K562 (cell line): ENCODE measurements at regions not wholly inside any gene's neighbourhood (a gene's known extent, or its start where the extent isn't known, plus 50 kb on each side); places are given as distances from the start of the nearest gene placed in this dataset.

Source experiments
- ATAC-seq: fragments of 200-7000 bp; cut with Tn5 transposase; 3 replicates; pipeline ENCODE4 v1.9.1; 2020; ENCODE audit warnings: moderate library complexity
- BruUV-seq: library from RNA; stranded (reverse); fragments of 400-500 nt; replicated peaks from 2 replicates; lab custom pipeline; 2021; lab: Mats Ljungman, UMichigan
- CTCF ChIA-PET: fragments of 300-600 bp; formaldehyde crosslinking; extraction: SDS; loops from one replicate; lab custom pipeline; 2021; ENCODE audit warnings: low intra/inter-chr PET ratio; lab: Yijun Ruan, JAX
- POLR2A ChIA-PET: fragments of 300-600, 350-650 bp; sonication (Branson Sonifier 250); formaldehyde crosslinking; extraction: SDS; loops from one replicate; lab custom pipeline; 2021; ENCODE audit warnings: antibody characterized with exemption, inconsistent platforms; lab: Yijun Ruan, JAX
- DNase-seq, 4 experiments: peaks; one replicate each; pipeline versions ENCODE4 v3.0.0 to v3.0.0-alpha.2; 2011 to 2018; ENCODE audit warnings: low spot score in 3 of 4, mixed read lengths in 3 of 4; ENCODE audit errors: extremely low read depth in 1 of 4
- FAIRE-seq: peaks from 2 replicates; lab custom pipeline; 2011; peaks lifted over from hg19 to GRCh38; lab: Jason Lieb, UNC
- H2AFZ ChIP-seq: 2 replicates; pipeline ENCODE4 v1.6.0; 2011; ENCODE audit warnings: low read depth, low read length, control low read depth, inconsistent platforms
- H3K27ac ChIP-seq: fragments of 200-600 bp; 3 replicates; pipeline ENCODE4 v1.8.0; 2011; ENCODE audit warnings: low read depth, mild to moderate bottlenecking, control low read depth, inconsistent platforms, low read length, moderate library complexity, mixed read lengths; ENCODE audit errors: extremely low read depth
- H3K27me3 ChIP-seq, 2 experiments: fragments of 300-600 bp in 1 of 2; 2 replicates in 1 of 2; 3 replicates in 1 of 2; pipeline versions ENCODE4 v1.6.0 to v1.8.0; 2011; ENCODE audit warnings: inconsistent platforms in 2 of 2, low read length in 2 of 2, mild to moderate bottlenecking in 1 of 2, mixed read lengths in 1 of 2, moderate library complexity in 1 of 2; ENCODE audit not compliant: control insufficient read depth in 2 of 2, insufficient read depth in 2 of 2
- H3K36me3 ChIP-seq: fragments of 300-600 bp; 3 replicates; pipeline ENCODE4 v1.8.0; 2011; ENCODE audit warnings: mild to moderate bottlenecking, low read length, inconsistent platforms; ENCODE audit not compliant: control insufficient read depth, insufficient read depth
- H3K4me1 ChIP-seq, 2 experiments: fragments of 200-600 bp in 1 of 2; replicated peaks in 1 of 2; 2 replicates in 1 of 2; 3 replicates in 1 of 2; pipeline versions ENCODE4 v1.5.1 to v1.8.0; 2011; ENCODE audit warnings: inconsistent platforms in 2 of 2, low read length in 2 of 2, mild to moderate bottlenecking in 1 of 2, mixed read lengths in 1 of 2, moderate library complexity in 1 of 2; ENCODE audit not compliant: control insufficient read depth in 2 of 2, insufficient read depth in 2 of 2
- H3K4me2 ChIP-seq: 2 replicates; pipeline ENCODE4 v1.6.1; 2011; ENCODE audit warnings: low read length, control low read depth, inconsistent platforms, mixed read lengths; ENCODE audit not compliant: insufficient read depth
- H3K4me3 ChIP-seq: fragments of 200-600 bp; sonication (generic), shearing (Covaris generic); 2 replicates; pipeline ENCODE4 v1.5.1; 2016; ENCODE audit warnings: control low read depth, inconsistent platforms
- H3K79me2 ChIP-seq: fragments of 200-600 bp; 3 replicates; pipeline ENCODE4 v1.8.0; 2011; ENCODE audit warnings: low read length, inconsistent platforms; ENCODE audit not compliant: control insufficient read depth, insufficient read depth
- H3K9ac ChIP-seq, 2 experiments: 2 replicates each; pipeline versions ENCODE4 v1.6.0 to v1.6.1; 2011; ENCODE audit warnings: low read depth in 2 of 2, low read length in 2 of 2, control low read depth in 1 of 2, inconsistent platforms in 1 of 2, mild to moderate bottlenecking in 1 of 2, mixed read lengths in 1 of 2; ENCODE audit not compliant: insufficient read depth in 1 of 2
- H3K9me1 ChIP-seq: one replicate; pipeline ENCODE4 v1.6.0; 2011; ENCODE audit warnings: inconsistent platforms, mild to moderate bottlenecking, low read length, moderate library complexity; ENCODE audit not compliant: control insufficient read depth, insufficient read depth
- H3K9me3 ChIP-seq: replicated peaks from 2 replicates; pipeline ENCODE4 v1.5.1; 2011; ENCODE audit warnings: low read depth, low read length, inconsistent platforms; ENCODE audit not compliant: control insufficient read depth, insufficient read depth
- H4K20me1 ChIP-seq: replicated peaks from 2 replicates; pipeline ENCODE4 v1.6.1; 2011; ENCODE audit warnings: low read length, inconsistent platforms, mixed read lengths; ENCODE audit not compliant: control insufficient read depth, insufficient read depth
- HSF4 ChIP-seq: fragments of 250-450 bp; sonication (Bioruptor Pico); IDR thresholded peaks from 2 replicates; pipeline ENCODE4 v2.1.2; 2022; ENCODE audit warnings: mild to moderate bottlenecking, moderate library complexity, borderline replicate concordance
- RFX1 ChIP-seq: fragments of 450-650 bp; IDR thresholded peaks from 2 replicates; pipeline ENCODE4 v1.6.1; 2016; ENCODE audit warnings: mild to moderate bottlenecking, moderate library complexity
- SAP30 ChIP-seq: fragments of 200-600 bp; sonication (generic); IDR thresholded peaks from 2 replicates; pipeline ENCODE4 v1.6.1; 2012; ENCODE audit warnings: borderline replicate concordance, low read depth, mild to moderate bottlenecking, moderate library complexity, low read length, control low read depth, inconsistent platforms; ENCODE audit not compliant: insufficient read depth, poor library complexity, severe bottlenecking
- SIN3B ChIP-seq: fragments of 450-650 bp; IDR thresholded peaks from 2 replicates; pipeline ENCODE4 v1.6.1; 2017; ENCODE audit warnings: low read depth, mild to moderate bottlenecking, moderate library complexity
- ZKSCAN8 ChIP-seq: fragments of 200-800 bp; sonication (Bioruptor generic); IDR thresholded peaks from 2 replicates; pipeline ENCODE4 v1.6.1; 2016; ENCODE audit warnings: missing genetic modification characterization, missing compliant biosample characterization
- ZNF146 ChIP-seq: IDR thresholded peaks from one replicate; pipeline ENCODE4 v1.6.1; 2018; ENCODE audit warnings: missing compliant biosample characterization; ENCODE audit not compliant: unreplicated experiment
- ZNF639 ChIP-seq, 2 experiments: fragments of 200-800 bp in 1 of 2; sonication (Bioruptor generic) in 1 of 2; sonication (generic) in 1 of 2; formaldehyde crosslinking in 1 of 2; IDR thresholded peaks in 1 of 2; conservative IDR thresholded peaks in 1 of 2; 2 replicates each; pipeline versions ENCODE4 v1.5.0 to v1.6.1; 2016 to 2020; ENCODE audit warnings: missing compliant biosample characterization in 1 of 2, missing genetic modification characterization in 1 of 2, missing genetic modification reagents in 1 of 2
- WGBS: fragments of 100-300 bp; shearing (Covaris generic); methylation state at CpG from one replicate; pipeline ENCODE4 v1.1.6; 2016; ENCODE audit warnings: low coverage, mixed read lengths; ENCODE audit not compliant: insufficient coverage; ENCODE audit errors: missing lambda C conversion rate; 5-methylcytosine and 5-hydroxymethylcytosine counted together
- in situ Hi-C: fragments of 300-500 bp; cut with MboI; formaldehyde crosslinking; loops from 4 replicates; pipeline ENCODE4 v1.15.0; 2018; ENCODE audit warnings: inconsistent platforms, mixed read lengths
- intact Hi-C: fragments of 100-400 bp; cut with micrococcal nuclease; formaldehyde crosslinking; loops from 2 replicates; pipeline ENCODE4 v1.14.2; 2022

GRCh38 chr5:57791875-57792274 is 309.3 kb upstream of the ACTBL2 start:
- no TSS peak for BruUV-seq
- no peak for TF ChIP-seq RFX1
- TF ChIP-seq ZNF146 = no peak
- no peak for TF ChIP-seq ZNF639 (CRISPR knock-in tag; conservative IDR thresholded peaks at IDR 0.05 in 1 of 2, IDR thresholded peaks at IDR 0.05 in 1 of 2)
- no peak for TF ChIP-seq ZKSCAN8 (CRISPR knock-in tag)
- no peak for TF ChIP-seq SIN3B
- no peak for TF ChIP-seq SAP30
- no peak for TF ChIP-seq HSF4 (CRISPR knock-in tag)
- no peaks in the 10 kb centered on the region for H4K20me1 ChIP-seq
- H3K79me2 ChIP-seq = no peaks in the 10 kb centered on the region
- H3K9me3 ChIP-seq = no peaks in the 10 kb centered on the region
- no peaks in the 10 kb centered on the region for H3K4me1 ChIP-seq
- FAIRE-seq (no peak), DNase-seq (no peak), ATAC-seq (no peak)
- ChIA-PET POLR2A (no interaction called here), CTCF (no interaction called here)
- no peaks in the 10 kb centered on the region for H3K9me1 ChIP-seq
- WGBS = 0% methylated on average over 1 of the region's 1 CpG
- no peak overlapping the region for H2AFZ ChIP-seq
- H3K4me3 ChIP-seq = no peak overlapping the region
- in situ Hi-C loops = loop anchor here (25.0 kb wide), 1 partner anchor 670 kb away; the partner anchor contains the start of gene PLK2
- H3K36me3 ChIP-seq = no peaks in the 10 kb centered on the region
- intact Hi-C loops = no loop called here
- no peak overlapping the region for H3K4me2 ChIP-seq
- H3K27me3 ChIP-seq = no peaks in the 10 kb centered on the region
- no peak overlapping the region for H3K9ac ChIP-seq
- H3K27ac ChIP-seq = no peak overlapping the region
